NCI-H2081 (cell line): ENCODE measurements at regions not wholly inside any gene's neighbourhood (a gene's known extent, or its start where the extent isn't known, plus 50 kb on each side); places are given as distances from the start of the nearest gene placed in this dataset.

Experiments used
- DNase-seq, 2 experiments: peaks; one replicate each; lab custom pipeline; 2025; lab: John Stamatoyannopoulos, UW

GRCh38 chr18:44411976-44412375 is 268.7 kb upstream of the SETBP1 start:
- no peak for DNase-seq

- DNase-seq = peak in 1 of 2 experiments; percentile 69
Observed at GRCh38 chr18:44423814-44424644, 256.7 kb upstream of the SETBP1 start.

GRCh38 chr18:44424645-44425035 is 256.0 kb upstream of the SETBP1 start:
- no peak for DNase-seq

GRCh38 chr18:44425161-44425560 is 255.5 kb upstream of the SETBP1 start:
- DNase-seq = no peak

- no peak for DNase-seq
Observed at GRCh38 chr18:44437603-44438002, 243.1 kb upstream of the SETBP1 start.

- DNase-seq = no peak
Observed at GRCh38 chr18:44450226-44450625, 230.5 kb upstream of the SETBP1 start.

GRCh38 chr18:44452346-44452745 is 228.3 kb upstream of the SETBP1 start:
- DNase-seq = no peak

- DNase-seq = no peak
Observed at GRCh38 chr18:44453505-44453904, 227.2 kb upstream of the SETBP1 start.

GRCh38 chr18:44458777-44459176 is 221.9 kb upstream of the SETBP1 start:
- DNase-seq = no peak

GRCh38 chr18:44464398-44465180 is 216.1 kb upstream of the SETBP1 start:
- no peak for DNase-seq

GRCh38 chr18:44465381-44465841 is 215.3 kb upstream of the SETBP1 start:
- no peak for DNase-seq

- DNase-seq = no peak
Observed at GRCh38 chr18:44466997-44467396, 213.7 kb upstream of the SETBP1 start.

- DNase-seq = no peak
Observed at GRCh38 chr18:44467718-44468117, 213.0 kb upstream of the SETBP1 start.

GRCh38 chr18:44473394-44474066 is 207.2 kb upstream of the SETBP1 start:
- DNase-seq = no peak

- peak in 1 of 2 experiments; percentile 27 for DNase-seq
Observed at GRCh38 chr18:44474067-44474411, 206.6 kb upstream of the SETBP1 start.

GRCh38 chr18:44474591-44474990 is 206.1 kb upstream of the SETBP1 start:
- DNase-seq = no peak

GRCh38 chr18:44482761-44483160 is 197.9 kb upstream of the SETBP1 start:
- no peak for DNase-seq

GRCh38 chr18:44495151-44495550 is 185.5 kb upstream of the SETBP1 start:
- no peak for DNase-seq

GRCh38 chr18:44497311-44497710 is 183.4 kb upstream of the SETBP1 start:
- no peak for DNase-seq

- no peak for DNase-seq
Observed at GRCh38 chr18:44497757-44498490, 182.8 kb upstream of the SETBP1 start.

- no peak for DNase-seq
Observed at GRCh38 chr18:44500808-44501610, 179.7 kb upstream of the SETBP1 start.
